Lower leg skin (tissue), 3 donors: ENCODE measurements at regions not wholly inside any gene's neighbourhood (a gene's known extent, or its start where the extent isn't known, plus 50 kb on each side); places are given as distances from the start of the nearest gene placed in this dataset.

Source experiments
- POLR2A ChIP-seq, 2 donors: fragments of 450-650 bp; IDR thresholded peaks; one replicate each; pipeline ENCODE4 v1.6.1; 2016 to 2017; ENCODE audit warnings: antibody characterized with exemption in 2 of 2, mild to moderate bottlenecking in 1 of 2, moderate library complexity in 1 of 2
- TF ChIP-seq, protein P1 (sequence below), 3 donors: fragments of 450-650 bp; IDR thresholded peaks; one replicate each; pipeline ENCODE4 v1.5.1; 2016; ENCODE audit warnings: antibody characterized with exemption in 3 of 3, mild to moderate bottlenecking in 3 of 3, moderate library complexity in 2 of 3

DNA sequence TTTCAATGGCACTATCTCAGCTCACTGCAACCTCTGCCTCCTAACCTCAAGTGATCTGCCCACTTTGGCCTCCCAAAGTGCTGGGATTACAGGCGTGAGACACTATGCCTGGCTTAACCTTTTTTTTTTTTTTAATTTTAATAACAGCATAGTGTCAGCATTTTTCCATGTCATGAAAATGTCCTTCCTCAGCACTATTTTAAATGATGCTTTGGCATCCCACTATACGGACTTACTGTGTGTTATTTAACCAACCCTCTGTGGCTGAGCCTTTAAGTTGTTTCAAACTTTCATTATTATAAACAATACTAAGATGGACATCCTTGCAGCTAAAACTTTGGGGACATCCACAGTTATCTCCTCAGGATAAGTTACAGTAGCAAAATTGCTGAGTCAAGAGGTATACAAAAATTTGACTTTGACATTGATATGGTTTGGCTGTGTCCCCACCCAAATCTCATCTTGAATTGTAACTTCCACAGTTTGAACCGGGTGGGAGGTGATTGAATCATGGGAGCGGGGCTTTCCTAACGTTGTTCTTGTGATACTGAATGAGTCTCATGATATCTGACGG is 123.8 kb upstream of the JARID2 start:
- TF ChIP-seq, protein P1, sequence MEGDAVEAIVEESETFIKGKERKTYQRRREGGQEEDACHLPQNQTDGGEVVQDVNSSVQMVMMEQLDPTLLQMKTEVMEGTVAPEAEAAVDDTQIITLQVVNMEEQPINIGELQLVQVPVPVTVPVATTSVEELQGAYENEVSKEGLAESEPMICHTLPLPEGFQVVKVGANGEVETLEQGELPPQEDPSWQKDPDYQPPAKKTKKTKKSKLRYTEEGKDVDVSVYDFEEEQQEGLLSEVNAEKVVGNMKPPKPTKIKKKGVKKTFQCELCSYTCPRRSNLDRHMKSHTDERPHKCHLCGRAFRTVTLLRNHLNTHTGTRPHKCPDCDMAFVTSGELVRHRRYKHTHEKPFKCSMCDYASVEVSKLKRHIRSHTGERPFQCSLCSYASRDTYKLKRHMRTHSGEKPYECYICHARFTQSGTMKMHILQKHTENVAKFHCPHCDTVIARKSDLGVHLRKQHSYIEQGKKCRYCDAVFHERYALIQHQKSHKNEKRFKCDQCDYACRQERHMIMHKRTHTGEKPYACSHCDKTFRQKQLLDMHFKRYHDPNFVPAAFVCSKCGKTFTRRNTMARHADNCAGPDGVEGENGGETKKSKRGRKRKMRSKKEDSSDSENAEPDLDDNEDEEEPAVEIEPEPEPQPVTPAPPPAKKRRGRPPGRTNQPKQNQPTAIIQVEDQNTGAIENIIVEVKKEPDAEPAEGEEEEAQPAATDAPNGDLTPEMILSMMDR (IDR thresholded peaks at IDR 0.05), result no peak
- TF ChIP-seq POLR2A (IDR thresholded peaks at IDR 0.05), result no peak
